ENCODE measurements at regions not wholly inside any gene's neighbourhood (a gene's known extent, or its start where the extent isn't known, plus 50 kb on each side); places are given as distances from the start of the nearest gene placed in this dataset.

GRCh38 chr4:8778760-8779159 lies 92.9 kb downstream of the HMX1 start:
- Mint-ChIP-seq H3K4me3 (no peak overlapping the region), H3K4me1 (no peaks in the 10 kb centered on the region), H3K27me3 (no peaks in the 10 kb centered on the region), H3K36me3 (no peaks in the 10 kb centered on the region), H3K9me3 (no peaks in the 10 kb centered on the region), H3K27ac (no peak overlapping the region)

- H3K4me1 Mint-ChIP-seq = no peaks in the 10 kb centered on the region
- no peaks in the 10 kb centered on the region for H3K27me3 Mint-ChIP-seq
- H3K9me3 Mint-ChIP-seq = no peaks in the 10 kb centered on the region
- no peak overlapping the region for H3K4me3 Mint-ChIP-seq
- no peak overlapping the region for H3K27ac Mint-ChIP-seq
- no peaks in the 10 kb centered on the region for H3K36me3 Mint-ChIP-seq
These were observed 93.3 kb downstream of the HMX1 start for GRCh38 chr4:8778291-8778690.

- Mint-ChIP-seq H3K27ac (no peak overlapping the region), H3K27me3 (no peaks in the 10 kb centered on the region), H3K36me3 (no peaks in the 10 kb centered on the region), H3K4me3 (no peak overlapping the region), H3K9me3 (no peaks in the 10 kb centered on the region), H3K4me1 (no peaks in the 10 kb centered on the region)
These were observed 94.1 kb downstream of the HMX1 start for GRCh38 chr4:8777320-8778196.

- Mint-ChIP-seq H3K4me1 (no peaks in the 10 kb centered on the region), H3K27ac (no peak overlapping the region), H3K4me3 (no peak overlapping the region), H3K27me3 (no peaks in the 10 kb centered on the region), H3K36me3 (no peaks in the 10 kb centered on the region), H3K9me3 (no peaks in the 10 kb centered on the region)
These were observed 95.3 kb downstream of the HMX1 start for GRCh38 chr4:8776366-8776765.

- Mint-ChIP-seq H3K27ac (no peak overlapping the region), H3K36me3 (no peaks in the 10 kb centered on the region), H3K4me1 (no peaks in the 10 kb centered on the region), H3K4me3 (no peak overlapping the region), H3K9me3 (no peaks in the 10 kb centered on the region), H3K27me3 (no peaks in the 10 kb centered on the region)
These were observed 95.8 kb downstream of the HMX1 start for GRCh38 chr4:8775751-8776355.

GRCh38 chr4:8775121-8775520 lies 96.5 kb downstream of the HMX1 start:
- Mint-ChIP-seq H3K4me1 (no peaks in the 10 kb centered on the region), H3K27me3 (no peaks in the 10 kb centered on the region), H3K9me3 (no peaks in the 10 kb centered on the region), H3K27ac (no peak overlapping the region), H3K36me3 (no peaks in the 10 kb centered on the region), H3K4me3 (no peak overlapping the region)

GRCh38 chr4:8774071-8774470 lies 97.6 kb downstream of the HMX1 start:
- H3K36me3 Mint-ChIP-seq = peaks cover 3% of the 10 kb centered on the region
- H3K27me3 Mint-ChIP-seq = no peaks in the 10 kb centered on the region
- no peak overlapping the region for H3K27ac Mint-ChIP-seq
- no peak overlapping the region for H3K4me3 Mint-ChIP-seq
- no peaks in the 10 kb centered on the region for H3K4me1 Mint-ChIP-seq
- H3K9me3 Mint-ChIP-seq = no peaks in the 10 kb centered on the region

- Mint-ChIP-seq H3K4me1 (no peaks in the 10 kb centered on the region), H3K27ac (no peak overlapping the region), H3K27me3 (no peaks in the 10 kb centered on the region), H3K36me3 (peaks cover 3% of the 10 kb centered on the region), H3K9me3 (no peaks in the 10 kb centered on the region), H3K4me3 (no peak overlapping the region)
These were observed 98.3 kb downstream of the HMX1 start for GRCh38 chr4:8773124-8773931.

GRCh38 chr4:8772499-8773123 lies 99.0 kb downstream of the HMX1 start:
- Mint-ChIP-seq H3K36me3 (peaks cover 3% of the 10 kb centered on the region), H3K4me1 (no peaks in the 10 kb centered on the region), H3K4me3 (no peak overlapping the region), H3K27me3 (peaks cover 1% of the 10 kb centered on the region), H3K9me3 (peaks cover 0 to 2% (median 0%) of the 10 kb centered on the region in 3 donors), H3K27ac (peak overlapping the region in 1 of 3 donors; percentile 71)

GRCh38 chr4:8771666-8772065 lies 100.0 kb downstream of the HMX1 start:
- Mint-ChIP-seq H3K4me1 (no peaks in the 10 kb centered on the region), H3K9me3 (peaks cover 0 to 2% (median 0%) of the 10 kb centered on the region in 3 donors), H3K36me3 (peaks cover 3% of the 10 kb centered on the region), H3K4me3 (no peak overlapping the region), H3K27ac (no peak overlapping the region), H3K27me3 (peaks cover 1% of the 10 kb centered on the region)

- no peak overlapping the region for H3K4me3 Mint-ChIP-seq
- no peak overlapping the region for H3K27ac Mint-ChIP-seq
- peaks cover 0 to 2% (median 0%) of the 10 kb centered on the region in 3 donors for H3K9me3 Mint-ChIP-seq
- peaks cover 1% of the 10 kb centered on the region for H3K27me3 Mint-ChIP-seq
- no peaks in the 10 kb centered on the region for H3K4me1 Mint-ChIP-seq
- H3K36me3 Mint-ChIP-seq = peaks cover 3% of the 10 kb centered on the region
These were observed 100.4 kb downstream of the HMX1 start for GRCh38 chr4:8771258-8771590.

- peaks cover 3% of the 10 kb centered on the region for H3K36me3 Mint-ChIP-seq
- H3K9me3 Mint-ChIP-seq = peaks cover 0 to 2% (median 0%) of the 10 kb centered on the region in 3 donors
- H3K27ac Mint-ChIP-seq = no peak overlapping the region
- H3K27me3 Mint-ChIP-seq = peaks cover 1% of the 10 kb centered on the region
- H3K4me1 Mint-ChIP-seq = no peaks in the 10 kb centered on the region
- H3K4me3 Mint-ChIP-seq = peak overlapping the region in 1 of 4 donors; percentile 3
These were observed 101.0 kb downstream of the HMX1 start for GRCh38 chr4:8770518-8771257.

GRCh38 chr4:8769645-8770517 lies 101.8 kb downstream of the HMX1 start:
- Mint-ChIP-seq H3K4me3 (peak overlapping the region in 2 of 4 donors; percentile 3 to 17), H3K9me3 (peaks cover 0 to 2% (median 0%) of the 10 kb centered on the region in 3 donors), H3K27ac (no peak overlapping the region), H3K27me3 (peaks cover 1% of the 10 kb centered on the region), H3K4me1 (no peaks in the 10 kb centered on the region), H3K36me3 (peaks cover 3% of the 10 kb centered on the region)

Measured in IgD-negative memory B cell (primary cell).